ENCODE measurements at regions not wholly inside any gene's neighbourhood (a gene's known extent, or its start where the extent isn't known, plus 50 kb on each side); places are given as distances from the start of the nearest gene placed in this dataset.

DNA sequence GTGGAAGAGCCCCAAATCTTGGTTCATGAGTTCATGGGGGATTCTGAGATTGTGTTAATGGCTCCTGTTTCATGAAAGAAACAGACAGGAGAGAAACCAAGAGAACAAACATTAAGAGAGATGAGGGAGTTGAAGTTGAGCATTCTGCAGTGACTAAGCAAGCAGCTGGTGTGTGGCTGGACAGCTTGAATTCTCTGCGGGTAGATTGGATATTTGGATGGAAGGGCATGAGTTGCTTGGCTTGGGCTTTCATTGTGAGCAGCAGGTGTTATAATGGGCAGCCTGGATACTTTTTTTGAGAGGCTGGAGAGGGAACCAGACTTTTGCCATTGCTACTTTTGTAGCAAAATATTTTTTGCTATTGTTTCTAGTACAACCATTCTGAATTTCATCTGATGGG, 346.8 kb upstream of the SATB1 start:
- no peak for TF ChIP-seq POLR2A (IDR thresholded peaks at IDR 0.05)
- TF ChIP-seq, protein P1, sequence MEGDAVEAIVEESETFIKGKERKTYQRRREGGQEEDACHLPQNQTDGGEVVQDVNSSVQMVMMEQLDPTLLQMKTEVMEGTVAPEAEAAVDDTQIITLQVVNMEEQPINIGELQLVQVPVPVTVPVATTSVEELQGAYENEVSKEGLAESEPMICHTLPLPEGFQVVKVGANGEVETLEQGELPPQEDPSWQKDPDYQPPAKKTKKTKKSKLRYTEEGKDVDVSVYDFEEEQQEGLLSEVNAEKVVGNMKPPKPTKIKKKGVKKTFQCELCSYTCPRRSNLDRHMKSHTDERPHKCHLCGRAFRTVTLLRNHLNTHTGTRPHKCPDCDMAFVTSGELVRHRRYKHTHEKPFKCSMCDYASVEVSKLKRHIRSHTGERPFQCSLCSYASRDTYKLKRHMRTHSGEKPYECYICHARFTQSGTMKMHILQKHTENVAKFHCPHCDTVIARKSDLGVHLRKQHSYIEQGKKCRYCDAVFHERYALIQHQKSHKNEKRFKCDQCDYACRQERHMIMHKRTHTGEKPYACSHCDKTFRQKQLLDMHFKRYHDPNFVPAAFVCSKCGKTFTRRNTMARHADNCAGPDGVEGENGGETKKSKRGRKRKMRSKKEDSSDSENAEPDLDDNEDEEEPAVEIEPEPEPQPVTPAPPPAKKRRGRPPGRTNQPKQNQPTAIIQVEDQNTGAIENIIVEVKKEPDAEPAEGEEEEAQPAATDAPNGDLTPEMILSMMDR (IDR thresholded peaks at IDR 0.05): no peak
- DNase-seq: no peak
- Histone ChIP-seq H3K27me3 (no peaks in the 10 kb centered on the region), H3K4me3 (no peak overlapping the region), H3K4me1 (replicated peaks in 1 of 2) (no peaks in the 10 kb centered on the region), H3K27ac (no peak overlapping the region), H3K36me3 (replicated peaks in 1 of 2) (no peaks in the 10 kb centered on the region), H3K9me3 (replicated peaks in 1 of 3) (no peaks in the 10 kb centered on the region)
- intact Hi-C loops (cut with DNase I): no loop called here
- 80 to 89% (median 84%) methylated on average over 1 of the region's 1 CpG for WGBS, 4 donors

DNA sequence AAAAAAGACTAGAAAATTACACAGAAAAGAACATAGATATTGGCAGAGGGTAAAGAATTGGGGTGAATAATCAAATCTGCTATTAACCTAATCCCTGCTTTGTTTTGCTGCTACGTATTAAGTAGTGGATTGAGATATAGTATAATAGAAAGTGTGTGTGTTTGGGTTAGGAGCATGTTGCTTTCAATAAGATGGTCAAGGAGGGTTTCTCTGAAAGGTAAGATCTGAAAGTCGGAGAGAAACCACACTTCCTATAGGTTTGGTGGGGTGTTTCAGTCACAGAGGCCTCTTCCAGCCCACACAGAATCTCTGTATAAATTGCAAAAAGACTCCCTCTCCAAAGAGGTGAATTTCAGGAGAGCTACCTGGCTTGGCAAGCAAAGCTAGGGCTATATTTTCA, 345.7 kb upstream of the SATB1 start:
- Histone ChIP-seq H3K4me1 (replicated peaks in 1 of 2) (no peaks in the 10 kb centered on the region), H3K4me3 (no peak overlapping the region), H3K27ac (no peak overlapping the region), H3K9me3 (replicated peaks in 1 of 3) (no peaks in the 10 kb centered on the region), H3K27me3 (no peaks in the 10 kb centered on the region), H3K36me3 (replicated peaks in 1 of 2) (no peaks in the 10 kb centered on the region)
- DNase-seq: no peak
- intact Hi-C loops (cut with DNase I): no loop called here
- 48 to 78% (median 56%) methylated on average over 2 of the region's 2 CpGs for WGBS, 4 donors
- no peak for TF ChIP-seq POLR2A (IDR thresholded peaks at IDR 0.05)
- TF ChIP-seq, protein P1 (IDR thresholded peaks at IDR 0.05): no peak

DNA sequence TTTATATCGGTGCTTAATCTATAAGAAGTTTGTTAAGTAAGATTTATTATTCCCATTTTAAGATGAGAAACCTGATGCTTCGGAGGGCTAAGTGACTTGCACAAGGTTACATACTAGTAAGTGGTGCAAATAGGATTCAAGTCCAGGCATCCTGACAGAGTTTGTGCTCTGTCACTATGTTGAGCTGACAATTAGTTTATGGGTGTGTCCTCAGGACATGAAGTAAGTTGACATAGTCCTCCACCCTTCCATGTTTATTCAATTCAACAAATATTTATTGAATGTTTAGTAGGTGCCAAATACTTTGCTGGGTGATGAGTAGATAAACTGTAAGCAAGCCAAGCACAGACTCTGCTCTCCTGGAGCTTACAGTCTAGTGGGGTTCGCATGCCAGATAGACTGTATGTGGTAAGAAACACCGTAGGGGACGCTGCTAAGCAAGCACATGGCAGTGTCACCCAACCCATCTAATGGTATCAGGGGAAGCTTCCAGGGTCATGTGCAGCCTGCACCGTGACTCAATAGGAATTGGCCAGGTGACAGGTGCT, 342.7 kb upstream of the SATB1 start:
- 78 to 85% (median 83%) methylated on average over 6 of the region's 6 CpGs for WGBS, 4 donors
- Histone ChIP-seq H3K27ac (no peak overlapping the region), H3K27me3 (no peaks in the 10 kb centered on the region), H3K4me1 (replicated peaks in 1 of 2) (no peaks in the 10 kb centered on the region), H3K9me3 (replicated peaks in 1 of 3) (no peaks in the 10 kb centered on the region), H3K36me3 (replicated peaks in 1 of 2) (no peaks in the 10 kb centered on the region), H3K4me3 (no peak overlapping the region)
- no peak for DNase-seq
- TF ChIP-seq, protein P1 (IDR thresholded peaks at IDR 0.05): no peak
- TF ChIP-seq POLR2A (IDR thresholded peaks at IDR 0.05): no peak
- intact Hi-C loops (cut with DNase I): no loop called here

DNA sequence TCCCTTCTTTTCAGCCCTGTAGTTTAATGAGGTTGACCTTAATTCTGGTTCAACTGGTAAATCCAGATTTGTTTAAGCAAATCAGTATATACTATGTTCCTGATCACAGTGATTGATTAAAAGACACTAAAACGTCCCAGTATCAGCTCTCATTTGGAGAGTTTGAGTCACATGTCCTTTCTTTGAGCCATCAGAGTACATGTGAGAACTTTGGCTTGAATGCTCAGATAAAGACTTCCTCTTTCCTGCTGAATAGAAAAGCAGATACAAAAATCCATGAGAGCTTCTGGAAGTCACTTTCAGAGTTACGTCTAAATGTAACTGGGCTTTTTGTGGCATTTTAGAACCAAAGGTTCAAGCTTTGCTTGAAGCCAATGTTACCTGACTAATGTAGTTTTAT, 341.8 kb upstream of the SATB1 start:
- Histone ChIP-seq H3K36me3 (replicated peaks in 1 of 2) (no peaks in the 10 kb centered on the region), H3K27ac (no peak overlapping the region), H3K27me3 (no peaks in the 10 kb centered on the region), H3K4me3 (no peak overlapping the region), H3K4me1 (replicated peaks in 1 of 2) (no peaks in the 10 kb centered on the region), H3K9me3 (replicated peaks in 1 of 3) (no peaks in the 10 kb centered on the region)
- DNase-seq: no peak
- TF ChIP-seq, protein P1 (IDR thresholded peaks at IDR 0.05): no peak
- no peak for TF ChIP-seq POLR2A (IDR thresholded peaks at IDR 0.05)
- WGBS, 4 donors: 9 to 50% (median 25%) methylated on average over 2 of the region's 2 CpGs
- intact Hi-C loops (cut with DNase I): no loop called here

Measured in adrenal gland (tissue), 9 donors.